ENCODE measurements at regions not wholly inside any gene's neighbourhood (a gene's known extent, or its start where the extent isn't known, plus 50 kb on each side); places are given as distances from the start of the nearest gene placed in this dataset.

DNA sequence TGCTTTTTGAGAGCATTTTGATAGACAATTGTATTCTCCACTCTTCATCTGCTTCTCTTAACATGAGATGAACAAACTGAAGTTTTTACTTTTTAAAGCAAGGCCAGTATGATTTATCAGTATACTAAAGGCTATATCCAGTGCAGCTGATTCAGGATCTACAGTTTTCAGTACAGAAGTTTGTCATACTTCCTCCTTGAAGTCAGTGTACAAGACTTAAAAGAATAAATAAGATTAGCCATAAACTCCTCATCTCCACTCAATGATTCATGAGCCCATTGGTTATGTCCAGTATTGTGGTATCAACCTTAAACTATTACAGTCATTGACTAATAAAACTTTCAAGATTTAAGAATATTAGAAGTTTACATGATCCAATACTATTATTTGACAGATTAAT lies 374.8 kb upstream of the EPHA7 start:
- H3K4me3 ChIP-seq (ENCODE audit: low read depth, low read length), result no peak overlapping the region

DNA sequence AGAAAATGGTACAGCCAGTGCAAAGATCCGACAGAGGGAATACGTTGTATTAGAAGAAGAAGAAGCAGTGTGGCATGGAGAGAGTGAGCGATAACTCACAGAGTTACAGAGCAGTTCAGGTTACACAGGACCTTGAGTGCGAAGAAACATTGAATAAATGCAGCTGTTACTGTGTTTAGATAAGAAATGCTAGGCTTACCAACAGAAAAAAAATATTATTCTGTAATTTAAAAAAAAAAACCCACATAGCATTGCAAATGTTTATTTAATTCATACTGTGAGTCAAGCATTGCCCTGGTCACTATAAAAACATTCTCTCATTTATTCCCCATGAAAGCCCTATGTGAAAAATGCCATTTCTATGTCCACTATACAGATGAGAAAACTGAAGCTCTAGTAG lies 373.4 kb upstream of the EPHA7 start:
- no peak overlapping the region for H3K4me3 ChIP-seq (ENCODE audit: low read depth, low read length)

DNA sequence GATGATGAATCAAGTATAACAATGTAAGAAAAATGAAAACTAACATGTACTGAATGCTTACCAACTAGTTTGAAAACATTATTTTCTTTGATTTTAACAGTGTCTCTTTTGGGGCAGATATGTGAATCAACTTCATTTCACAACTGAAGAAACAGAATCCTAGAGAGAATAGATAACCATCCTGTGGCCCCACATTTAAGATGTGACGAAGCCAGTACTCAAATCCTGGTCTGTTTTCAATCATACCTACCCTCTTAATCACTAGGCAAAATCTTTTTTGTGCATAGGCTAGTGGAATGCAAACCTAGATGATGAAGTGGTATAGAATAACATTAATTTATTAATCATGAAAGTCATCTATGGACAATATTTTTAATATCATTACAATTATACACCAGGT lies 371.6 kb upstream of the EPHA7 start:
- no peak overlapping the region for H3K4me3 ChIP-seq (ENCODE audit: low read depth, low read length)

DNA sequence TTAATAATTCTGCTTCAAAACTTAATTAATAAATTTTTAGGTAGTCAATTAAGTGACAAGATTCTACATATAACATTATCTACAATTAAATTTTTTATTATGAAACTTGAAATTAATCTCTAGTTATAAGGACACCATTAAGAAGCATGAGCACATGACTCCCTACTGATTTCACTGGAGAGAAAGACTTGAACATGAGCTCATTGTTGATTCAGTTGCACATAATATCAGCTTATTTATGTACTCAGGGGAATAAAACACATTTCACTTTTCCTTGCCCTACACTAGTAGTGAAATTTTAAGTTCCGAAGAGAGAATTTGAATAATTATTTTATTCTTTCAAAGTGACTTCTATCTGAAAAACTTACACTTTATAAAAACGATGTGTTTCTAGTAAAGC lies 370.2 kb upstream of the EPHA7 start:
- no peak overlapping the region for H3K4me3 ChIP-seq (ENCODE audit: low read depth, low read length)

DNA sequence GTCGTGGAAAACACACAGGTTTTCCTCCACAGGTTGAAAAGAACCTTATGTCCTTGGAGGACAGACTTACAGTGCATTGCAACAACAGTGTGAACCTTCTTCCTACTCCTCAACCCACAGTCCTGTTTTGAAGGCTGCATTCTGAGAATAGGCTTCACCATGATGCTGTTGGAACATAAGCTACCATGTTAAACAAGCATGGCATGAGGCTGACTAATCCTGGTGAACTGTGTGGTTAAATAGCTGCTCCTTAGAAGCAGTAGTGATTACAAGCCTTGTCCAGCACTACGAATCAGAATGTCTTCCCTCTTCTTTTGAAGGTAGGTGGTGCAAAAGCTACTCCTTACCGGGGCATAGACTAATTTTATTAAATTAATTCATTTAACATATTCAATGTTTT lies 368.5 kb upstream of the EPHA7 start:
- no peak overlapping the region for H3K4me3 ChIP-seq (ENCODE audit: low read depth, low read length)

DNA sequence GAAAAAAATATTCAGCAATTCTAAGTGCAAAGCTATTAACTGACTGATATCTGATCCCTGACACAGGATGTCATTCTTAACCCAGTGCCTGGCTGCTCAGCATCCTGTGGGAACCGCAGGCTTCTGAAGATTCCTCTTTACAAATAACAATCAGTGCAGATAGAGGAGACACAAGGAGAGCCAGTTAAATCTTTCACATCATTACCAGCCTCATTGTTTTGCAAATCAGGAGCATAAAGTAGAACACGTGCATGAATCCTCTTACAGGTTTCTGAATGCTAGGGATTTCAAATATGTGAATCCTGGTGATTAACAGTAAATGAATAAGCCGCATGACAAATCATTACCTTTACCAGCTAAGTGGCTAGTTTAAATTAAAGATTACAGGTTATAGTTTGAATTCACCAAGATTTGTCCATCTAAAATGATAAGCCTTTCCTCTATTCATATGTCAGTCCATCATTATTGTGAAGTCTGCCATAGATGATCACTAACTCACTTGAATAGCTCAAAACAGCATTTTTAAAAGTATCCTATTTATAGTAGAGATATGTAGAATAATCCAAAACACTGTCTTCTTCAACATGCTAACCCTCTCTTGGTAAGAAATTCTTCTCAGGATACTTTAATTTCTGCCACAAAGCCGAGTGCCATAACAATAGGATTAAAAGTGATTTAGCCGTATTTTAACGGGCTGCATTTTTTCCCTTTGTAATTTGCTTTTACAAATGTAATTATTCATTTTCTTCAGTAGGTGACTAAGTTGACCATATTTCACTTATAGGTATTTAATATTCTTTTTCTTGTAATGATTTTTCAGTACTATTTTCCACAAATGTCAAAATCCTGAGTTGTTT lies 367.3 kb upstream of the EPHA7 start:
- no peak overlapping the region for H3K4me3 ChIP-seq (ENCODE audit: low read depth, low read length)

DNA sequence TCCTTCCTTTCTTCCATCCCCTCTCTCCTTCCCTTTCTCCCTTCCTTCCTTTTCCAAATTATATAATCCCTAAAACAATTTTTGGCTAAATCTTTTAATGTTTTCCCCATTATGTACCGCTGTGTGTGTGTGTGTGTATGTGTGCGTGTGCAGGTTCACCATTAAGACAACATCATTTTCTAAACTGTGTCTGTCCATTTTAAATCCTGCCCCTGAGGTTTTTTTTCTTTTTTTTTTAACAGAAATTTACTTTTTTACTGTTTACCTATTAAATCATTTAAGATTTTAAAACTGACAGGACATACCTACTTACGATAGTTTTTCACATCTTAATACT lies 366.3 kb upstream of the EPHA7 start:
- no peak overlapping the region for H3K4me3 ChIP-seq (ENCODE audit: low read depth, low read length)

DNA sequence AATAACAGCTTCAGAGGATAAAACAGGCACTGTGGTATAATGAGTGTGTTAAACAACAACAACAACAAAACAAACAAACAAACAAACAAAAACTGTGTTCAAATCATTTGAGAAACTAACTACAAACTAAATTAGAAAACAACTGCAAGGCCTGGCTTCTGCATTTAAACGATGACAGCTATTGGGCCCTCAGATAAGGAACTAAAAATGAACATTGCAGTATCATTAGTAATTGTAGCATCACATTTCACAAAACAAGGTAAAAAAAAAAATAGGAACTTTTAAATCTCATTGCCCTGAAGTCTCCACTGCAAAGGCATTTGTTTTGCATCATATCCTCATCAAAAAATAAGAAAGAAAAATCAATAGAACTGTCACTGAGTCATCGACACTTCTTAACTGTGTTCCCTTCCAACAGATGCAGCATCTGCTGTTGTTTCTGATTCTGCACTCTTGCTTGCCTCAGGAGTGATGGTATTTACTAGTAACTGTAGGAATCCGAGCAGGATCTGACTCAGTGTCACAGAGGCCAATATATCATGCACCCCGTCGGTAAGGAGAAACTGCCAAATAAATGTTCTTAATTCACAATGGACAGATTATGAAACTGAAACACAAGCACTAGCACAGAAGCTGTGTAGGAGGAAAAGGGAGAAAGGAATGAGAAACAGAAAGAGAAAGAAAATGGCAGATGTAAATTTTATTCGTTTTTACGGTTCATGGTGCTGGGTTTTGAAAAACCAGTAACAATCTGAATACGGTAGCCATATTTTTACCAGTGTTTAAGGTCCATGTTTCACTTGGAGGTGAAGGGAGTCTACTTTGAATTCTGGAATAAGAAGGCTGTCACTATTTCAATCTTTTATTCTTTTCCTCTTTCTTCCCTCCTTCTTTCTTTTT lies 365.7 kb upstream of the EPHA7 start:
- H3K4me3 ChIP-seq (ENCODE audit: low read depth, low read length), result no peak overlapping the region

DNA sequence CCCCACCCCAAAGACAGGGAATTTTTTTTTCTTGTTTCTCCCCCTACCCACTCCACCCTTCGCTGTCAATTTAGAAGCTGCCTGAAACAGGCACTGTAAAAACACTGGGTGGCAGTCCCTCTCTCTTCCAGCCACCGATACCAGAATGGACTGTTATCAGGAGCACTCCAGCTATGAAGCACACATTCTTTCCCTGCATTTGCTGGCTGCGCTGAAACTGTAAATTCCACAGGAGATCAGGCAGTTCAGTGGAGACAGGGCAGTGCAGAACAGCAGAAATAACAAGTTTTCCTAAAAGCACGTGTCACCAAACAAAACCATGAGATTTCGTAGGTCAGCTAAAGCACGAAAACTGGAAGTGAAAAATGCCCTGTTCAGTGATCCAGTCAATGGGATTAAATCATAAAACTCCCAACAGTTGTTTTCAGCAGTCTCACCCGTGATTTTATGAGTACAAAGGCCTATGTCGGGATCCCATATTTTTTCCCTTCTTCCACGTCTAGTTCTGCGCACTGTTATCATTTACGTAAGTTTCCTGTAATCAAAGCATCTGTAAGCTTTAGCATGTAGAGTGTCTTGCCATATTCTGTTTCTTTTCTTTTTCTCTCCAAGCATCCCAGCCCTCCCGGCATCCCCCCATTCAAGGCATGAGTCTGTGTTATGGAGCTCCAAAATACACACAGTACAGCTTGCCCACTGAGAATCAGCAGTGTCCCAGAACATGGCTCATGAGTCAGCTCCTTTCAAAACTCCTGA lies 359.9 kb upstream of the EPHA7 start:
- H3K4me3 ChIP-seq (ENCODE audit: low read depth, low read length), result no peak overlapping the region

DNA sequence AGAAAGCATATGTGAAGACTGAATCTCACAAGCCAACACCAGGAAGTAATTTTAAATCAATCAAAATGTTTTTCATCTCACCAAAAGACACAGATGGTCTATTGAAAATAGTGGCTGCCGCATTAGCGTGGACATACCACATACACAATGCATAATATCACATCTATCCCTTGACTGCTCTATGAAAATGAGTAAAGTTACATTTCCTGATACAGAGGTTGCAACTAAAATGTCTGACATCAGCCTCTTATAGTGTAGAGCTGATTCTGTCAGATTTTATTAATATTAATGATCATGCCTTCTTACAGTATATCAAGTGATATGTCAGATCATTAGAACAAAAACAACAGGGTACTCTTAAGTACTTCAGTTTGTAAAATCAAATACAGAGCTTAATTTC lies 339.8 kb upstream of the EPHA7 start:
- H3K4me3 ChIP-seq (ENCODE audit: low read depth, low read length), result no peak overlapping the region

DNA sequence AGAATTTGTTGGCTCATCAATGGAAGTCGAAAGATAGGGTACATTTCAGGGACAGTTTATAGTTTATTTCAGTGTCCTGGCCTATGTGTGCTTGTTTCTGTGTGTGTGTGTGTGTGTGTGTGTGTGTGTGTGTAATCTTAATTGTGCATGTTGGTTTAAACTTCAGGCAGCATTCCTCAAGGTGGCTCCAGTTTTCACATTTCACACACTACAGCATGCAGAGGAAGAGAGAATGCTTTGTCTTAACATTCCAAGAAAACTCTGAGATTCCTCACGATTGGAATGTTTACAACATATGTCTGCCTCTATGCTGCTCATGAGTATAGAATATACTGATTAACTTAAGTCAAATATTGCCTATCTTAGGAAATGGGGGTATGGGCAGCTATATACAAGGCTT lies 332.6 kb upstream of the EPHA7 start:
- no peak overlapping the region for H3K4me3 ChIP-seq (ENCODE audit: low read depth, low read length)

DNA sequence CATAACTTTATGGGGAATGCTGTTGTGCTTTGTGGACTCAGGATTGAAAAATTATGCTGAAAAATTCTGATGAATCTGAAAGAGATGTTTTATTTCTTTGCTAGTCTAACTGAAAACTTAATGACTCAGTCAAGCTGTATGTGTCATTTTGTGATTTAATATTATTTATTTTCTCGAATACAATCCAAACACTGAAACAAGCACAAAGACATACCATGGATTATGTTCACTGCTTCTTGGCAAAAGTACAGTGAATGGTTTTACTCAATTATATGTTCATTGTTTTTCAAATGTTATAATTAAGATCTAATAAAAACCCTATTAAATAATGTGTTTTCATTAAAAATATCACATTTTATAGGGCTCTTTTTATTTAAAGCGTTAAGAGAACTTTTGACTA lies 330.6 kb upstream of the EPHA7 start:
- no peak overlapping the region for H3K4me3 ChIP-seq (ENCODE audit: low read depth, low read length)

DNA sequence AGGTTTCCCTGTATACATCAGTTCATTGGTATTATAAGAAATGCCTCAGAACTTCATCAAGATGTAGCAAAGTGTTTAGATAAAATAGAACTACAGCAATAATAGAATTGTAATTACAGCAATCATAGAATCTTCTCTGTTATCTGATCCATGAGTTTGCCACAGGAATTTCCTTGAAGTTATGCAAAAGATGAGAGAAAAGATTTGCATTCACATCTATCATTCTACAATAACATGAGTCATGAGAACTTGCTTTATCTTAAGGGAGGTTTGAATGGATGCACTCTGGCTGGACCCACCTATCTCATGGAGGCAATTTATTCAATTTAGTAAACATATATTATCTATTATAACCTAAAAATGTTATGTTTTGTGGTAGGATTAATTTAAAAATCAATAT lies 329.8 kb upstream of the EPHA7 start:
- no peak overlapping the region for H3K4me3 ChIP-seq (ENCODE audit: low read depth, low read length)

DNA sequence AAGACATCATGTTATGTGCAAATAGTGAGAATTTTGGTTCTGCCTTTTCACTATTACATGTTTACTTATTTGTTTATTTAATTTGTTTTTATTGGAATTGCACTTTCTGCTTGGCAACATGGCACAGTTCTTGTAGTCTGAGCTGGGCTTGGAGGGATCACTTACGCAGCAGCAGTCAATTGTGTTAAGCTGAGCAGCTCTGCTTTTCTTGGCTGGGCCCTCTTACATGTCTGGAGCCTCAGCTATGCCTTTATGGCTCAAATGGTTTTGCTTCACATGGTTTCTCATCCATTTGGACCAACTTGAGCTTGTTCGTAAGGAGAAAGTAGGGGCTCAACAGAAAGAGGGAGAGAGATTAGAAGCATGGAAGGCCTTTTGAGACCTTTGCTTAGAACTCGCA lies 327.5 kb upstream of the EPHA7 start:
- no peak overlapping the region for H3K4me3 ChIP-seq (ENCODE audit: low read depth, low read length)

DNA sequence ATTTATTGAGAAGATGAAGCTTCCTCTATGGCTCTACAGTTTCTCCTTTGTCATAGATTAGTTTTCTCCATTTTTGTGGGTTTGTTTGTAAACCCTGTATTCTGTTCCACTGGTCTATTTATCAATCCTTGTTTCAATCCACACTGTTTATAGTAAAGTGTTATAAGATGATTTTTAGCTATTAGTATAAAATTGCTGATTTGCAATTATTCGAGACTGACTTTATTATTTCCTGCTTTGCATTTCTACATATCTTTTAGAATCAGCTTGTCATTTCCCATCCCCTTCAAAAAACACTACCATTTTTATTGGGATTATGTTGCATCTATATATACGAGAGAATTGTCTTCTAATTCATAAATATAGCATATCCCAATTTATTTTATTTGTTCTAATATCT lies 325.9 kb upstream of the EPHA7 start:
- H3K4me3 ChIP-seq (ENCODE audit: low read depth, low read length), result no peak overlapping the region

DNA sequence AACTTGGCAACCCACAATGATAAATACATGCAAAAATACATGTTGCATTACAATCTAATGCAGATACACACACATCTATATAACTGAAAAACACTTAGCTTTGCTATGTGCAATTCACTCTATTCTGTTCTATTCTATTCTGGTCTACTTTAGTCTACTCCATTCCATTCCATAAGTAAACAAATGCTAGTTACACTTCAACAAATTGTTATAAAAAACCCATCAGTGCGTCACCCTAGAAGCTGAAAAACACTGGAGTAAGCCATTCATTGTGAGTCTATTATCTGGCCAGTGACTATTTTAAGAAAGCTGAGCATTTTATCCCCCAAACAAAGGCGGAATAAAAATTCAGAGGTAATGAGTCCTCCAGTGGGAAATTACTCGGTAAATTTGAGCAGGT lies 315.7 kb upstream of the EPHA7 start:
- H3K4me3 ChIP-seq (ENCODE audit: low read depth, low read length), result no peak overlapping the region

DNA sequence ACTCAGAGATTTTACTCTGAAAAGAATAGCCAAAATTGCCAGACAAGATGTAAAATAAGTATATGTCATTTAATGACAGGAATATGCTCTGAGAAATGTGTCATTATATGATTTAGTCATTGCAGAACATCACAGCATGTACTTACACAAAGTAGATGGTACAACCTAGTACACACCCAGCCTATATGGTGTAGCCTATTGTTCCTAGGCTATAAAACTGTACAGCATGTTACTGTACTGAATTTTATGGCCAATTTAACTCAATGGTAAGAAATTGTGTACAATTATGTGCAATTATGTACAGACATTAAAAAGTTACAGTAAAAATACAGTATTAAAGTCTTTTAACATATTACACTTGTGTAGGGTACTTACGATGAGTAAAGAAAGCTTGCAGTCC lies 311.9 kb upstream of the EPHA7 start:
- no peak overlapping the region for H3K4me3 ChIP-seq (ENCODE audit: low read depth, low read length)

DNA sequence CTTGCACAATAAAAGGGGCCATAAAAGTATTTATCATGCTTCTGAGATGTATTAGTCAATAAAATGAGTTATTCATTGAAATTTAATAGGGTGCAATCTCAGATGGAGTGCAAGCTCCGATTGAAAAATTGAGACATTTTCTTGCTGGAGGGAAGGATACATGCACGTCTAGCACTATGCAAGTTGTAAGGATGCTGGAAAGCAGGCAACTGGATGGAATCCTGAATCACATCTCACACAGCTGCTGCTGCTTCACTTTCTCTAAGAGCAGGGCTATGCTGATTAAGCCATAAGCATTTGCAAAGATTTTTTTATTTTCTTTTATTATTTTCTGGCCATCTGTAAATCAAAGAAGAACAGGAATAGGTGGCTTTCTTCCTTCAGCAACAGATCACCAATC lies 308.8 kb upstream of the EPHA7 start:
- H3K4me3 ChIP-seq (ENCODE audit: low read depth, low read length), result no peak overlapping the region

DNA sequence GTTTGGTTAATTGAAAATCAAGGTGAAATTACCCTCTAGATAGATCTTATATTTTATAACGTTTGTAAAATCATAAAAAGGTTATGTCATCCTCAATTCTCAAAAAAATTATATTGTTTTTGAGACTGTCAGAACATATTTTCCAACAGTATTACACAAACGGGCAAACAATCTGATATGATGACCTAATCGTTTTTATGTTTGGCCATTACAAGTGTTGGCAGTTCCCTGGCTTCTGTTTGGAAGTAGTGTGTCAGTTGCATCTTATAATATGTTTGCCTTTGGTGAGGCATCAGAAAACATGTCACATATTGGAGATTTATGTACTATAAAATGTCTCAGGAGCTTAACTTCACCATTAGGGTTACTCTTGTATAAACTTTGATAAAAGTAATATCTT lies 308.1 kb upstream of the EPHA7 start:
- H3K4me3 ChIP-seq (ENCODE audit: low read depth, low read length), result no peak overlapping the region

DNA sequence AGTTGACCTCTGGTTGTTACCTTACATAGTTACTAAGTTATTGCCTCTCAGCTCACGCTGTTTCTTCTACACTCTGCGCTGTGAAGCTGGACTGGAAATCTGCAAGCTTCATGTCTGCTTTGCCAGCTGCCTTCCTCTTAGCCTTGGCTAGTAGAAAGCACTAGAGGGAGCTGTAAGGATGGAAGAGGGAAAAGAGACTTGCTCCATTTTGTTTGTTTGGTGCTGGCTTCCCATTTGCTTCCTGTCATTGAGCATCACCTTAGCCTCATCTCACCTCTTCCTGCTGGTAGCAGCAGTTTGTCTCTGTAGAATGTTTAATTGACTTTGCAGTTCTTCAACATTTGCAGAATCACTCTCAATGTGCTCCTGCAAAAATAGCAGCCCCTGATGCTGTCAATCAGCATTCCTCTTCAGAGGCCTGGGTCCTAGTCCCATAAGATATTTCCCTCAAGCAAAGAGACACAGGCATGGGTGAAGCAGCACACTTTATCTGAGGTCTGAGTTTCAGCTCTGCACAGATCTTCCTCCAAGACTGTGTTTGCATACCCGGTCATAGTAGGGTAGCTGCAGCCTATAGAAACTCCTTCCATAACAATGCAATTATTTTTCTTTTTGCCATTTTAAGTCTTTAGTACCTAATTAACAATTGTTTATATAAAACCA lies 302.2 kb upstream of the EPHA7 start:
- H3K4me3 ChIP-seq (ENCODE audit: low read depth, low read length), result no peak overlapping the region

DNA sequence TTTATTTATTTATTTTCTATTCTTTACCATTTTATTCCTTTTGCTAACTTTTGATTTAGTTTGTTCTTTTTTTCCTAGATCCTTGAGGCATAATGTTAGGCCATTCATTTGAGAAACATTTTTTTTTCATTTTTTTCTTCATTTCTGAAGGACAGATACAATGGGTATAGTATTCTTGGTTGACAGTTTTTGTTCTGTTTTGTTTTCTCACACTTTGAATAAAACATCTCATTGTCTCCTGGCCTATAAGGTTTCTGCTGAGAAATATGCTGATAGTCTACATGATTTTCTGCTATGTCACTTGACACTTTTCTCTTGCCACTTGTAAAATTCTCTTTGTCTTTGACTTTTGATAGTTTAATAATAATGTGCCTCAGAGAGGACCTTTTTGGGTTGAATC lies 294.6 kb upstream of the EPHA7 start:
- H3K4me3 ChIP-seq (ENCODE audit: low read depth, low read length), result no peak overlapping the region
